ENCODE measurements at regions not wholly inside any gene's neighbourhood (a gene's known extent, or its start where the extent isn't known, plus 50 kb on each side); places are given as distances from the start of the nearest gene placed in this dataset.

- TF ChIP-seq, protein P1, sequence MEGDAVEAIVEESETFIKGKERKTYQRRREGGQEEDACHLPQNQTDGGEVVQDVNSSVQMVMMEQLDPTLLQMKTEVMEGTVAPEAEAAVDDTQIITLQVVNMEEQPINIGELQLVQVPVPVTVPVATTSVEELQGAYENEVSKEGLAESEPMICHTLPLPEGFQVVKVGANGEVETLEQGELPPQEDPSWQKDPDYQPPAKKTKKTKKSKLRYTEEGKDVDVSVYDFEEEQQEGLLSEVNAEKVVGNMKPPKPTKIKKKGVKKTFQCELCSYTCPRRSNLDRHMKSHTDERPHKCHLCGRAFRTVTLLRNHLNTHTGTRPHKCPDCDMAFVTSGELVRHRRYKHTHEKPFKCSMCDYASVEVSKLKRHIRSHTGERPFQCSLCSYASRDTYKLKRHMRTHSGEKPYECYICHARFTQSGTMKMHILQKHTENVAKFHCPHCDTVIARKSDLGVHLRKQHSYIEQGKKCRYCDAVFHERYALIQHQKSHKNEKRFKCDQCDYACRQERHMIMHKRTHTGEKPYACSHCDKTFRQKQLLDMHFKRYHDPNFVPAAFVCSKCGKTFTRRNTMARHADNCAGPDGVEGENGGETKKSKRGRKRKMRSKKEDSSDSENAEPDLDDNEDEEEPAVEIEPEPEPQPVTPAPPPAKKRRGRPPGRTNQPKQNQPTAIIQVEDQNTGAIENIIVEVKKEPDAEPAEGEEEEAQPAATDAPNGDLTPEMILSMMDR (conservative IDR thresholded peaks at IDR 0.05): no peak
- TF ChIP-seq EZH2 (IDR thresholded peaks at IDR 0.05; ENCODE audit: low read depth): no peak
- H3K4me1 ChIP-seq (replicated peaks; ENCODE audit: insufficient read depth): no peaks in the 10 kb centered on the region
- no peaks in the 10 kb centered on the region for H3K9me2 ChIP-seq (ENCODE audit: insufficient read depth)
Measured at GRCh38 chr7:34309584-34309983, 348.4 kb upstream of the NPSR1 start.

GRCh38 chr7:34311591-34311990 lies 346.4 kb upstream of the NPSR1 start:
- no peaks in the 10 kb centered on the region for H3K9me2 ChIP-seq (ENCODE audit: insufficient read depth)
- H2AFZ ChIP-seq: no peak overlapping the region
- H3K9me3 ChIP-seq (ENCODE audit: insufficient read depth, low read depth): peaks cover 3% of the 10 kb centered on the region; the same call in 1 of the 2 replicates
- H3K27ac ChIP-seq: no peak overlapping the region
- no TSS peak for BruUV-seq (replicated peaks)
- DNase-seq: no peak
- intact Hi-C loops (cut with micrococcal nuclease; ENCODE audit: unreplicated experiment): no loop called here
- no peak overlapping the region for H3K4me2 ChIP-seq
- POLR2A ChIA-PET (ENCODE audit: unreplicated experiment): no interaction called here
- H3K4me3 ChIP-seq: no peak overlapping the region
- H3K36me3 ChIP-seq (ENCODE audit: low read depth): no peaks in the 10 kb centered on the region
- TF ChIP-seq, protein P1 (conservative IDR thresholded peaks at IDR 0.05): no peak
- TF ChIP-seq EZH2 (IDR thresholded peaks at IDR 0.05; ENCODE audit: low read depth): no peak
- CTCF ChIA-PET: no interaction called here
- no peaks in the 10 kb centered on the region for H3K4me1 ChIP-seq (replicated peaks; ENCODE audit: insufficient read depth)
- H3F3A ChIP-seq (ENCODE audit: insufficient read depth, low read depth): no peaks in the 10 kb centered on the region
- H4K20me1 ChIP-seq (ENCODE audit: insufficient read depth): no peaks in the 10 kb centered on the region
- H3K27me3 ChIP-seq (ENCODE audit: insufficient read depth, low read depth): 0 out of 2 replicates have a peak, but pooled peaks cover 8% of the 10 kb centered on the region
- H3K79me2 ChIP-seq (ENCODE audit: low read depth): no peaks in the 10 kb centered on the region

More at GRCh38 chr7:34309584-34309983, 348.4 kb upstream of the NPSR1 start:
- no peak overlapping the region for H2AFZ ChIP-seq
- intact Hi-C loops (cut with micrococcal nuclease; ENCODE audit: unreplicated experiment): no loop called here
- H3K27me3 ChIP-seq (ENCODE audit: insufficient read depth, low read depth): peaks cover 8% of the 10 kb centered on the region; the same call in 1 of the 2 replicates
- no peak overlapping the region for H3K4me2 ChIP-seq
- no peaks in the 10 kb centered on the region for H3K36me3 ChIP-seq (ENCODE audit: low read depth)
- BruUV-seq (replicated peaks): no TSS peak
- no peak overlapping the region for H3K27ac ChIP-seq
- no peaks in the 10 kb centered on the region for H3F3A ChIP-seq (ENCODE audit: insufficient read depth, low read depth)
- ChIA-PET CTCF (no interaction called here), POLR2A (ENCODE audit: unreplicated experiment) (no interaction called here)
- DNase-seq: no peak
- peaks cover 3% of the 10 kb centered on the region; the same call in 1 of the 2 replicates for H3K9me3 ChIP-seq (ENCODE audit: insufficient read depth, low read depth)
- H3K4me3 ChIP-seq: no peak overlapping the region
- no peaks in the 10 kb centered on the region for H4K20me1 ChIP-seq (ENCODE audit: insufficient read depth)
- H3K79me2 ChIP-seq (ENCODE audit: low read depth): no peaks in the 10 kb centered on the region

GRCh38 chr7:34312624-34313023 lies 345.4 kb upstream of the NPSR1 start:
- no peak for DNase-seq
- CTCF ChIA-PET: no interaction called here
- no peak overlapping the region for H3K4me3 ChIP-seq

More at GRCh38 chr7:34312624-34313023, 345.4 kb upstream of the NPSR1 start:
- H3K27ac ChIP-seq: no peak overlapping the region
- H4K20me1 ChIP-seq (ENCODE audit: insufficient read depth): no peaks in the 10 kb centered on the region
- H3K9me2 ChIP-seq (ENCODE audit: insufficient read depth): no peaks in the 10 kb centered on the region
- no peak for TF ChIP-seq EZH2 (IDR thresholded peaks at IDR 0.05; ENCODE audit: low read depth)
- TF ChIP-seq, protein P1 (conservative IDR thresholded peaks at IDR 0.05): no peak
- H3K79me2 ChIP-seq (ENCODE audit: low read depth): no peaks in the 10 kb centered on the region
- no peak overlapping the region for H3K4me2 ChIP-seq
- no peaks in the 10 kb centered on the region for H3K36me3 ChIP-seq (ENCODE audit: low read depth)
- peaks cover 3% of the 10 kb centered on the region; the same call in 1 of the 2 replicates for H3K9me3 ChIP-seq (ENCODE audit: insufficient read depth, low read depth)
- H3K27me3 ChIP-seq (ENCODE audit: insufficient read depth, low read depth): no peaks in the 10 kb centered on the region
- POLR2A ChIA-PET (ENCODE audit: unreplicated experiment): no interaction called here
- intact Hi-C loops (cut with micrococcal nuclease; ENCODE audit: unreplicated experiment): no loop called here
- no peaks in the 10 kb centered on the region for H3F3A ChIP-seq (ENCODE audit: insufficient read depth, low read depth)
- H3K4me1 ChIP-seq (replicated peaks; ENCODE audit: insufficient read depth): no peaks in the 10 kb centered on the region
- H2AFZ ChIP-seq: no peak overlapping the region
- no TSS peak for BruUV-seq (replicated peaks)

Measured in PC-9 (cell line).